Central memory CD4-positive, alpha-beta T cell (primary cell): ENCODE measurements at regions not wholly inside any gene's neighbourhood (a gene's known extent, or its start where the extent isn't known, plus 50 kb on each side); places are given as distances from the start of the nearest gene placed in this dataset.

Experiments
- DNase-seq: peaks from one replicate; pipeline ENCODE4 v3.0.0; 2022

DNA sequence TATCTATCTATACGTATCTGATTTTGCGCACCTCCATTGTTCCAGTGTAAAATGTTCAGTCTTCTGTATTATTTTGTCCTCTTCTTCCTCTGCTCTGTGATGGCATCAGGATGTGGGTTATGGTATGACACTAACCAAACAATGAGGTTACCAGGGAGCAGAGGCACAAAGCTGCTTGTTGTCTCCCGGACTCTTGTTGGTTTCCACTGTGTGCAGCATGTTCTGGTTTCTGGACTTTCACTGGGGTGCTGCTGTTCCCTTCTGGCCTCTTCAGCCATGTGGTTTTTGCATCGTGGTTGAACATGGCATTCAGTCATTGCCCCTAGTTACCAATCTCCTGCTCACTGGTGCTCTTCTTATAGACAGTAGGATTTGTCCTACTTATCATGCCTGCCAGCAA, 665.9 kb downstream of the CBLN2 start:
- no peak for DNase-seq

DNA sequence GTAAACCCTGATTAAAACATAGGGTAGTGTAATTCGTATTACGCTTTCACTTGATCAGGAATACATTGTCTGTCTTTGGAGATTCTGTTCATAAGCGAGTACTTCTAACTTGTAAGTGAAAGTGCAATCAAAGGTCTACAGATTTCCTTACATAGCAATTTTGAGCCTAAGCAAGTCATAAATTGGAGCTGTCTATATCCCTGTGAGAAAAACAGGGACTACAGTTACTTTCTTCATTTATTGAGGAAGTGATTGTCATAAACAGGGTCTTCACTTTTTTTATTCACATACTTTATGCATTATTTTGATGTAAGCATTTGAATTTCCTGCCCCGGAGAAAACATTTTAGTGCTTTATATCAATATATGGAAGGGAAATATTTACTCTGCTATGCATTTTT, 670.4 kb downstream of the CBLN2 start:
- DNase-seq, result no peak

DNA sequence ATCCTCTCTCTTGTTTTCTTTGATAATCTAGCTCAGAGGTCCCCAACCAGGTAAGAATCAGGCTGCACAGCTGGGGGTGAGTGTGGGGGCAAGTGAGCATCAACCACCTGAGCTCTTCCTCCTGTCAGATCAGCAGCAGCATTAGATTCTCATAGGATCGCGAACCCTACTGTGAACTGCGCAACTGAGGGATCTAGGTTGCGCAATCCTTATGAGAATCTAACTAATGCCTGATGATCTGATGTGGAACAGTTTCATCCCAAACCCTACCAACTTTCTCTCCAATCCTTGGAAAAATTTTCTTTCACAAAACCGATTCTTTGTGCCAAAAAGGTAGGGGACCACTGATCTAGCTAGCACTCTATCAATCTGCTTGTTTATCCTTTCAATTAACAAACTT, 678.3 kb downstream of the CBLN2 start:
- no peak for DNase-seq

DNA sequence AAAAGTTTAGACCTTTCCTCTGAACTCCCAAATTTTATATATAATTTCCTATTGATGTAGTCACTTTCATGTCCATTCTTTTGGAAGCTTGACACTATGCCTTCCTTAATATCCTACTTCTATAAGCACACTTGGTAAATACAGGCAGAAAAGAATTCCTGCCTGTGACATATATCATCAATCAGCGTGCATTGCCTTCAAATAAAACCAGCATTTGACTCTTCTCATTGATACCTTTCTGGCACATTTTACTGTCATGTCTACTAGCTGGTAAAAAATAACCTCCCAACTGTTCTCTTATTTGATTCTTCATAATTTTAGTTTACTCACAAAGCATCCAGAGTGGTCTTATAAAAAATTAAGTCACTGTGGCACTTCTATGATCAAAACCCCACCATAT, 693.5 kb downstream of the CBLN2 start:
- no peak for DNase-seq

DNA sequence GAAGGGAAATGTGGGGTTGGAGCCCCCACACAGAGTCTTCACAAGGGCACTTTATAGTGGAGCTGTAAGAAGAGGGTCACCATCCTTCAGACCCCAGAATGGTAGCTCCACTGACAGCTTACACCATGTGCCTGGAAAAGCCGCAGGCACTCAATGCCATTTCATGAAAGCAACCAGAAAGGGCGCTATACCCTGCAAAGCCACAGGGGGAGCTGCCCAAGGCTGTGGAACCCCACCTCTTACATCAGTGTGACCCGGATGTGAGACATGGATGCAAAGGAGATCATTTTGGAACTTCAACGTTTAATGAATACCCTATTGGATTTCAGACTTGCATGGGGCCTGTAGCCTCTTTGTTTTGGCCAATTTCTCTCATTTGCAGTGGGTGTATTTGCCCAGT, 694.7 kb downstream of the CBLN2 start:
- no peak for DNase-seq

DNA sequence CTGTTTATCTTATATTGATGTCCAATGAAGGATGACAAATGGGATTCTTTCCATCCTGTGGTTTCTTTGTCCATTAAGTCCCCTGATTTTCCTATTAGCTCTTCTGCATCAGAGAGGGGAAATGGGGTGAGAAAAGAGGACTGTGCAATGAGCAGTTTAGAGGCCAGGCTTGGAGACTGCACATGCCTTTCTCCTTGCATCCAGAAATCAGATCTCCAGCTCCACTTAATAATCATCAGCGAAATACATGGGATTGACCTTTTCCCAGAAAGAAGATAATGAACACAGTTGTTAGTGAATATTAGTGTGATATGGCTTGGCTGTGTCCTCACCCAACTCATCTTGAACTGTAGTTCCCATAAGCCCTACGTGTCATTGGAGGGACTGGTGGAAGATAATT, 697.4 kb downstream of the CBLN2 start:
- no peak for DNase-seq

DNA sequence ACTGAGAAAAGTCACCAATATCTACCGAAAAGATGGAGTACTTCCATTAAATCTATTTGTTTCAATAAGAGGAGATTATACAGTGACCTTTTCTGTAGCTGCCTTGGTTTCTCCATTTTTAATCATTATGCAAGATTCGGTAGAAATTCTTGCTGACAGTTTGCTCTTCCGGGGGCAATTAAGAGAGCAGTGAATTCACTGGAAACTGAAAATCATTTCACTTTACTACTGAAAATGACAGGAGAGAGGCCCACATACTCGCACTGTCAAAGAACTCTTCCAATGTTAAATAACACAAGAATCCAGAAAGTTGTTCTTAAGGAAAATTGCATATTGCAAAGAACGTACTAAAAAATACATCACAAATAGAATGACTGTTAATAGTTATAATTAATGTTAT, 699.3 kb downstream of the CBLN2 start:
- no peak for DNase-seq

DNA sequence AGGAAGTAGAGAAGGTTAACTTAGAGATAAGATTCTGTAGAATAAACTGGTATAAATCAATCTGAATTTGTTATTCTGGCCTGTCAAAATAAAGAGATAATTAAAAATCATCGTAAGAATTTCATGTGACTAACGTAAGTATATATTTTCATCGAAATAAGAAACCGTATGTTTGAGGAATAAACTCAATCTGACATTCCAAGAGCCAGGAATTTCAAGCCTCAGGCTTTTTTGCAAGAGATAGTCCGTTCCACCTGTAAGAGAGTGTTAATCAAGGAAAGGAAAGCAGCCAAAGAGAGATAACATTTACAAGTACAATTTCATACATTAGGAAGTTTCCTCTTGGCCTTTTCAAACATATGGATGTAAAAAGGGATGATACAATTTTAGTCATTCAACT, 701.5 kb downstream of the CBLN2 start:
- DNase-seq, result no peak

DNA sequence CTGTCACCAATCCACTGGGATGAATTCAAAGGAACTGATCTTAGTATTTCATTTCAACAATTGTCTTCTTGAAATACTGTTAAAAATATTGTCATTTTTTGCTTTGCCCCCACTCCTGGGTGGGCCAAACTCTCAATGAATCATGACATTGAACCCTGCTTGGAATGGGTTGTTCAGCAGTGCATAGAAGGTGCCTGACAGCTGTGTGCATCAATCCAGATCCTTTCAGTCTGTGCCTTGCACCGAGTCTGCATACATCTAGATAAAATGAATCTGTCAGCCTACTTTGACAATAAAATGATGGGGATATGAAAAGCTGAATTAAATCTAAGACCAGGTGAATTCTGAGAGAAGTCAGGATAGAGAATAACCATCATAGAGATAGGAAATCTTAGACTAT, 706.6 kb downstream of the CBLN2 start:
- DNase-seq, result no peak

DNA sequence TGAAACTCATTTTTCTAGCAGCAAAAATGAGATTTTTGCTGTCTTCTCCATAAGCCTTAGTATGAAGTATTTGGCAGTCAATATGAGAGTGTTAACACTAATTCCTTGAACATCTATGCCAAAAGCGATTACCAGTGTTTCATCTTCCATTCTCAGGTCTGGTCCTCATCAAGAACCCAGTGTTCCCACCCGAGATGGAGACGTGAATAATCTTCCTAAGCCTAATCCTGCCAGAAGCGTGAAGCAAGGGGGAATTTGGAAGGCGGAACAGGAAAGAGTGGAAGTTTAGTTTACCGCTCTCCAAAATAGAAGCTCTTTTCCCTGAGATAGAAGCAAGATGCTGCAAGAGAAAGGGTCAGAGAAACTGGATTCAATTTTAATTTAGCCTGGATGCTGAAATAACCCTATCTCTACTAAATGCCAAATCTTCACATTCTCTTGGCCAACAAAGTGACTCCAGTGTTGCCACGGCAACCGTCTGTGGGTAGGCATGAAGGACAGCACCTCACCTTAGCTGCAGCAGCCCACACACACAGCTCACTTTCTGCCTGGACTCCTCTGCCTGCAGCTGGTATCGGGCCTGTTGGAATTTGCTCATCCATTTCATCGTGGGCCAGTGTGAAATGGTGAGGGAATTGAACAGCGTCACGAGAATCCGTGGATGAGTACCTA, 711.1 kb downstream of the CBLN2 start:
- no peak for DNase-seq

DNA sequence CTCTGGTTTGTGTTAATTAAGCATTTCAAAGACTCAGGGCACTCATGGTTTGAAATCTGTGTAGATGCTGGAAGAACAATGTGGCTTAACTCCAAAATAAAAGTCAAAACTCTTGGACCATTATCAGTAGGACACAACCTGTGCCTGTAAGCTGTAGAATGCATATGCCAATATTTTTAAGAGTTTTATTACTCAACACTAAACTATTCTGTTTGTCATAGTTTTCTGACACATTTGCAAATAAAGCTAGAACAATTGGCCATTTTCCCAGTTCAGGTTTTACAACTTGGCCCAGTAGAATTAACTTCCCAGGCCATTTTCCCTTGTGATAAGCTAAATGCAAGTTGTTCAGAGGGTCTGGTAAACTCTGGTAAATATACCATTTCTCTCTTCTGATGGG, 713.1 kb downstream of the CBLN2 start:
- no peak for DNase-seq

DNA sequence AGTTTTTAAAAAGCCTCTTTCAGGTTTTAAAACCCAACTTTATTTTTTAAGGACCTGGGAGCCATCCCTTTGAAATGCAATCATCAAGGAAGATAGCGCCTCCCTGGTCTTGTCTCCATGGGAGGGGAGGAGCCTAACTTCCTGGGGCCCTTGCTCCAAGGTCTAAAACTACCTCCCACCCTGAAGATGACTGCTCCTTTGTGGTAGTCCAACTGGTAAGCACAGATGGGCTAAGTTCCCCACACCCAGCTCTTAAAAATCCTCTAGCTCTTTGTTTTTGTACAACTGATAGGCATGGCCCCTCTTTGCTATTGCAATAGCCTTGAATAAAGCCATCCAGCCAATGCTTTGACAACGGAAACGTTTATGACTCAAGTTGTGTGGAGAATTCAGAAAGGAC, 716.8 kb downstream of the CBLN2 start:
- DNase-seq, result no peak

DNA sequence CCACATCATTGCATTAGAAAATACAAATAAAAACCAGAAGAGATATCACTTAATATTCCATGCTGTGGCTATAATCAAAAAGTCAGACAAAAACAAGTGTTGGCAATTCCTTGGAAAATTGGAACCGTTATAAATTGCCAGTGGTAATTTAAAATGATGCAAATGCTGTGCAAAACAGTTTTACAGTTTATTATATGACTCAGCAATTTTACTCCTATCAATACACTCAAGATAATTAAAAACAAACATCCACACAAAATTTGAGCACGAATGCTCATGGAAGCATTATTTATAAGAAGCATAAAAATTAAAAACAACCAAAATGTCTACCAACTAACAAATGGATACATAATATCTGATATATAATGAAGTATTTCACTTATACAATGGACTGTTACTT, 728.8 kb downstream of the CBLN2 start:
- DNase-seq, result no peak

DNA sequence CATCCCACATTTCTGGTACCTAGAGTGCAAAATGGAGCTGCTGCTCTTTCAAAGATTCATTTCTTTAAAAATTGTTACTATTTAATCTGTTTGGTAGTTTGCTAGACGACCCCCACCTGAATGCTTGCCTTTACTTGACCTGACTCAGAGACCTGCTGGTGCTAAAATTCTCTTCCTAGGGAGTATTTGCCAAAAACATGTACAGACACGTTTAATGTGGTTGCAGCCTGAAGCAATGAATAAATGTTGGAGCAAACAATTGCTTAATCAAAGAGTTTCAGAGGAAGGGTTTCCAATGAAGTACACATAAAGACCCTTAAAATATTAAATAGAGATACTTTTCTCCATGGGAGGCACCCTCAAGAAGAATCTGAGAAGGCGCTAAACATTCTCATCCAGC, 734.4 kb downstream of the CBLN2 start:
- no peak for DNase-seq

DNA sequence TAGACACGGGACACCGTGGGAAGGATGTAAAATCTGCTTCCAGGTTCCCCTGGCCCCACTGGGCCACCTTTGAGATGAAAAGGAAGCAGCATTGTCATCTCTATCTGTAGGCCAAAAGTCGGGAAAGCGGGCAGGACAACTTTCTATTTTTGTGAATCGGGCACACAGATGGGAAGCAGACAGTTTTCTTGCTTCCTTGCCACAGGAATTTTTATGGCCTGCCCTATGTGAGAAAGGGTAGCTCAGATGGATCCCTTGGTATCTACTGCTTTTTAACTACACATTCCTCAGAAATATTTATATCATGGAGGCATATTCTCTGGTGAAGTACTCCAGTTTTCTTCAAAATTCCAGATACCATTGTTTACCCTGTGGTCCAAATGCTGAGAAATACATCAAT, 735.5 kb downstream of the CBLN2 start:
- DNase-seq, result no peak

DNA sequence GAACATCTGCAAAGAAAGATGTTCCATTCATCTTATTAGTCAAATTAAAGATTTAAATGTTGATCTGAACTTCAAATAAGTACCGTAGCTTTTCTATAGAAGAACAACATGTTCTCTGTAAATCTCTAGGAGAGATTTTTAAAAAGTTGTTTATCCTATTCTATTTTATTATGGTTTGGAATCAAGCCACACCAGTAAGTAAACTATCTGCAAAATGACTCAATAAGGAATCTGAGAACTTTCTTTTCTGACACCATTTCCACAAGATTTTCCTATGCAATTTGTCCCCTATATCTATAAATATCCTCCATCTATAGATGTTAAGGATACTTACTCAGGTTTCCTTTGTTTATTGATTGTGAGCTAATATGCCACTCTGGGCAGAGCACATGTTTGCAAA, 736.6 kb downstream of the CBLN2 start:
- no peak for DNase-seq

DNA sequence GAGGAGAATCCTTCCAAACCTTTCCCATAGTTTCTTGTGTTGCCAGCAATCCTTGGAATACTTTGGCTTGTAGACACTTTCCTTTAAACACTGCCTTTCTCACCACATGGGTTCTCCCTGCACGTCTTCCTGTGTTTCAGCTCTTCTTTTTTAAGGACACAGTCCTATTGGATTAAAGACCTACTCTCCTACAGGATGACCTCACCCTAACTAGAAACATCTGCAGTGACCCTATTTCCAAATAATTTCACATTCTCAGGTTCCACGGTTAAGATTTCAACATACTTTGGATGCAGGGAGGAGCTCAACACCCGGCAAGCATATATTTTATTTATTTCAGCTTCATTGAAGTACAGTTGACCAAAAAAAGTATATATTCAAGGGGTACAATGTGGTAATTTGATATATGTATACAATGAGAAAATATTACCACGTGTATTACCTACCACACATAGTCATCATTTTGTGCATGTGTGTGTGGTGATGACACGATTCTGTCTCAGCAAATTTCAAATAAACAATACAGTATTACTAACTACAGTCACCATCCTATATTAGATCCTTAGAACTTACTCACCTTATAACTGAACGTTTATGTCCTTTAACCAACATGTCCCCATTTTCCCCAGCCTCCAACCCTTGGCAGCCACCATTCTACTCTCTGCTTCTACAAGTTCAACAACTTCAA, 745.0 kb downstream of the CBLN2 start:
- no peak for DNase-seq

DNA sequence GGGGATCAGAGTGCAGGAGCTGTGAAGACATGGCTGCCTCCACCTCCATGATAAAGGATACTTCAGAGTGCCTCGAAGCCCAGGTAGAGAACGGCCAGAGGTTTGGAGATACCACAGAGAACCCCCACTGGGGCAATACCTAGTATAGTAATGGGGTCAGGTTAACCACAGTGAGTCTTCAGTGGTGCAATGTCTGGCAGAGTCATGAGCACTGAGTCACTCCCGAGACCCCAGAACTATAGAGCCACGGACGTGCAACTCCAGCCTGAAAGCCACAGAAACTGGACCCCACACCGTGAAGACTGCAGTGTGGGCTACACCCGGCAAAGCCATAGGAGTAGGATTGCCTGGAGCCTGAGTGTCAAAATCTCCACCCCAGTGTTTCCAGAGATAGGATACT, 746.6 kb downstream of the CBLN2 start:
- DNase-seq, result no peak

DNA sequence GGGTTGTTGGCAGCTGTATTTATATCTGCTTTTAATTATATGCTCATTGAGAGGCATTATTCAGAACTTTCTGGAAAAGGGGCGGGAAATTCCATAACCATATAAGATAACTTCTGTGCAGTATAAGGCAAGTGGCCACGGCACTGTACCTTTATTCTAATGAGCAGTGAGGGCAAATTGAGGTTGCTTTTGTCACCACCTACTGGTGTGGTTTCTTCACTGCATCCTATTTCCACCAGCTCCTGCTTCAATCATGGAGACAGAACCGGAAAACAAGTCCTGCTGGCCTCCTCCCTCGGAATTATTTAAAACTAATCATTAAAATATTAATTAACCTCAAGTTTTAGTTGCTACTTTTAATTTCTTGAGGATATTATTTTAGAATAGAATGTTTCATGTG, 759.4 kb downstream of the CBLN2 start:
- no peak for DNase-seq

DNA sequence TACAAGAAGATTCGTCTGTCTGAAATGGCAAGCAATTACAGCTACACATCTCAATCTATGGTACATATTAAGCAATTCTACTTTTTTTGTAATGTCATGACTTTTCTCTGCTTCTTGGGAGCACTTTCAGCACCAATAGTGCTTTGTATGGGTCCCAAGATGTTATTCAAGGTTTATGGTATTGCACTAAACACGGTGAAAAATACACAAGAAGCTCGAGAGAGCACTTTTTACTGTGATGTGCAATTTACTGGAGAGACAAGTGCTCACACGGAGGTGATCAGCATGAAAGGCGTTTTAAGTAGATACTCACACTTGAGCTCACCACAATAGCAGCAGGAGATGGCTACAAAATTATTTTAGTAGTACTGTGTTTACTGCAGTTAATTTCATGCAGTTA, 783.6 kb downstream of the CBLN2 start:
- DNase-seq, result no peak

DNA sequence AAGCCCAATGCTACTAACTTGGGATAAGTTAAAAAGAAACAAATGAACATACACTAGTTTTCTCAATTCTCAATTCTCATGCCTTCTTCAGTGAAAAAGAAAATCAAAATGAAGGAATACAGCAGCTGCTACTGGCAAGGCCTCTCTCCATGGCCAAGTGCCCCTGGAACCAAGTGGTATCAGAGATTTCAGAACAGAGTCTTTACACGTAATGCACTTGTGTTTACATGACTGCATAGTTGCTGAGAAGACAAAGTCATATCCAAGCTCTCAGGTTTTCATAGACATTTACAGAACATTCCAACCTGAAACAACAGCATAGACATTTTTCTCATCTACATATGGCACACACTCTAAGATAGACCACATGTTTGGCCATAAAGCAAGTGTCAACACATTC, 789.9 kb downstream of the CBLN2 start:
- no peak for DNase-seq

DNA sequence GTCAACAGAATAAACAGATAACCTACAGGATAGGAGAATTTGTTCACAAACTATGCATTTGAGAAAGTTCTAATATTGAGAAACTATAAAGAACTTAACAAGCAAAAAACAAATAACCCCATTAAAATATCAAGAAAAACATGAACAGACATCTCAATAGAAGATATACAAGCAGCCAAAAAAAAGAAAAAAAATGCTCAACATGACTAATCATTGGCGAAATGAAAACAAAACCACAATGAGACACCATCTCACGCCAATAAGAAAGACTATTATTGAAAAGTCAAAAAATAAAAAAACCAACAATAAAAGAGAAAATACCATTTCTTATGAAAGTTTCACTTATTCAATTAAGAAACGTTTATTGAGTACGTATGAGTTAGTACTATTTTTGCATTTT, 800.5 kb downstream of the CBLN2 start:
- DNase-seq, result no peak

DNA sequence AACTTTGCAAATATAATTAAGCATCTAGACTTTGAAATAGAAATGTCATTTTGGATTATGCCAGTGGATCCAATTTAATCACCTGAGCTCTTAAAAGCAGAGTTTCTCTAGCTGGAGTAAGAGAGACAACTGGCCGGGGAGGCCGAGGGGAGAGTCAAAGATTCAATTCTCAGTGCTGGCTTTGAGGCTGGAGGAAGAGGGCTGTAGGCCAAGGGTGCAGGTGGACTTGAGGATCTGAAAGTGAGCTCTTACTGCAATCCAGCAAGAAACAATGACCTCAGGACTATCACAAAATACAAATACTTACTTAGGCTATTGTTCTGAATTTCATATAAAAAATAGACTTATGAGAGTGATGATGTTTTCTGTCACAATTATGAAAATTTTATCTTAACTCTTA, 814.5 kb downstream of the CBLN2 start:
- no peak for DNase-seq

DNA sequence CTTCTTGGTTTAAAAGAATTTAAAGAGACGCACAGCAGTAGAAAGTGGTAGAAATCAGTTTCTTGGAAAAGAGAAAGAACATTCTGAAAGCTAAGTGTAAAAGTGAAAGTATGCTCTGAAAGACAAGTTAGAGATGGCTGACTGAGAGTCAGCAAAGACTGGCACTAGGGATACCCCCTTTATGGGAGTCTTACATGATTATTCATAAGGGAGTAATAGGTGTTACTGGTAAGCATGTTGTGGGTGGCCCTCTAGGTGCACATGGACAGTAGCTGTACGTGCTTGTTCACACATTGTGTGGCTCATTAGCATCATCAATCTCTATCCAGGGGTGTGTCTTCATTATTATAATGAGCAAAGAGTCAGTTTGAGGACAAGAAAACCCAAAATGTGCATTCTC, 816.2 kb downstream of the CBLN2 start:
- no peak for DNase-seq

DNA sequence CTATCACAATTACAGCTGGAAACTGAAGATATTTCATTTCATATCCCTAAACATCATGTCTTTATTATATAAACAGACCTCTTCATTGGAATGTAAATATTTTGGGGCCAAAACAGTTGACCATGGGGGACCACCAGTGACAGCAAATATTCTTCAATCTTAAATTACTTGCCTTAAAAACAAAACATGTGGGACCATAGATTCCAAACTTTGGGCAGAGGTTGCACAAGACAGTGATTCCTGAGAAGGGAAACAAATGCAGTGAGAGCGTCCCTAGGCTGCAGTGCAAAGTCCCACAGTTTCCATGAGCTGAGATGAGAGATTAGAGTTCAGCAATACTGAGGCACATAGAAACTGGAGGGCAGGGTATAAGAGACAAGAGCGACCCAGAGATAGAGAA, 818.9 kb downstream of the CBLN2 start:
- no peak for DNase-seq
